Left colon (tissue), 2 donors: ENCODE measurements at regions not wholly inside any gene's neighbourhood (a gene's known extent, or its start where the extent isn't known, plus 50 kb on each side); places are given as distances from the start of the nearest gene placed in this dataset.

Experiments
- ATAC-seq: fragments of 200-7000 bp; cut with Tn5 transposase; one replicate; pipeline ENCODE4 v1.9.1; 2020; ENCODE audit warnings: mild to moderate bottlenecking, moderate library complexity
- DNase-seq, 2 donors: peaks; one replicate each; pipeline ENCODE4 v3.0.0-alpha.2; 2020
- intact Hi-C, 2 donors: fragments of 100-400 bp; cut with DNase I in 1 of 2; cut with micrococcal nuclease in 1 of 2; formaldehyde crosslinking; loops; one replicate each; pipeline versions ENCODE4 v1.11.2 to v1.14.0; 2022; cut with DNase I, micrococcal nuclease
- donor health status: DM: no; HTN: no; CAD: no.
- donor health status: DM: yes; HTN: yes; CAD: no.

DNA sequence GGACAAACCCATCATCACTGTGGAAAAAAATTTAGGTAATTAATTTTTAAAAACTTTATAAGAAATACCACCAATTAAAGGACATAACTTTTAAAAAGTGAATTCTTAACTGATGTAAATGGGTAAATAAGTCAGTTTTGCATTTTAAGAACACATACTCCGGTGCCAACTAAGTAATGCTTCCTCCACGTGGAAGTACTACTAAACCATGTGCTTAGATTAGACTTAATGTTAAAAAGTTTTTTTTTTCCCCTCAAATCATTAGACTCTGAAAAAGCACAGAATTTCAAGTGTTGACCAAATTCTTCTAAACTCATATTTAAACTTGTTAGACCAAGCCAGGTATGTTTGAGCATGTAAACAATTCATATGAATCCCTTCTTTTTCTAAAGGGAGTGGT is 242.0 kb downstream of the NFKBIZ start:
- ATAC-seq (no peak), DNase-seq (no peak)
- intact Hi-C loops: no loop called here

DNA sequence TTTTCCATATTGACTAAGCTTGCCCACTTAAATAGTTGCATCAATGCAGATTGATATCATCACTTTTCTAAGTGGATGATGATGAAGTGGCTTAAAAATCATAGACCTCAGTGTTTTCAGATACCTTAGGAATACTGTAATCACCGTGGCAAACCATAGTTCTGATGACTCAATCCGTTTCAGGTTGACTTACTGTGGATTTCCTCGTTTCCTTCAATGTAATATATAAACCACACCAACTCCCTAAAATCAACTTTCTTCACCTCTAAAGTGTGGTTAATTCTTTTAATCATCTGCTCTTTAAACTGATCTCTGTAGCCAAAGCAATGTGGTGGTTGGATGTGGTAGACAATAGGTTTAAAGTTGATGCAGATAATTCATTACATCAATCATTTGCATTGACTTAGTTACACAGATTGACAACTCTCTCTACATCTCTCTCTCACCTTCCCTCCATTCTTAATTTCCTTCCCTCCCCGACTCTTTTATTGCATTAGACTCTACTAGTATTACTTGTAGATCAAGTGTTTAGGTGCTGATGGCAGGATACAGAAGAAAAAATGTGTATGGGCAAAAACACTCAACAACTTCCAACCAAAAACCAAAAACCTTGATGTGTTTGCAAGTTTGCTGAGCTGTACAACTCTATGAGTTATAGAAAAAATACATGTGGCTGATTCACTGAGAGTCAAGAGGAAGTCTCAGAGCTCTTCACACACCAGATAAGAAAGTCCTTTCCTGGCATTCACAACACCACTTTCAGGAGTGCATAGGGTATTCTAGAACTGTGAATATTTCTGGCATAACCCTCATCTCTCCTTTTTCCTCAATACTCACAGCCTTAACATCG is 243.5 kb downstream of the NFKBIZ start:
- intact Hi-C loops: no loop called here
- DNase-seq: no peak
- no peak for ATAC-seq

DNA sequence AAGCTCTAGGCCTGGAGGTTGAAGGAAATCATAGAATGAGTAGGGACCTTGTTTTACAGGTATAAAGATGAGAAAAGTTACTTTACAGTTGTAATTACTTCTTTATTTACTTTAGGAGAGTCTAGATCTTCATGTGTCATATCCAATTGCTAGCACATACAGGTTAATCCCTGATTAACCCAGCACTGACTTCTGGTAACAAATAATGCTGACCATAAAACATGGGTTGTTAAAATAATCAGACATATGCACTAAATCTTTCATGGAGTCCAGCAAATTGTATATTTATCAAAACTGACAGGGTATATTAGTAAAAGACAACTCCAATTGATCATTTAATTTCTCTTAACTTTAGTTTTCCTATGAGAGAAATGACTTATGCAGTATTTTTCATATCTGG is 245.2 kb downstream of the NFKBIZ start:
- intact Hi-C loops: no loop called here
- no peak for ATAC-seq

DNA sequence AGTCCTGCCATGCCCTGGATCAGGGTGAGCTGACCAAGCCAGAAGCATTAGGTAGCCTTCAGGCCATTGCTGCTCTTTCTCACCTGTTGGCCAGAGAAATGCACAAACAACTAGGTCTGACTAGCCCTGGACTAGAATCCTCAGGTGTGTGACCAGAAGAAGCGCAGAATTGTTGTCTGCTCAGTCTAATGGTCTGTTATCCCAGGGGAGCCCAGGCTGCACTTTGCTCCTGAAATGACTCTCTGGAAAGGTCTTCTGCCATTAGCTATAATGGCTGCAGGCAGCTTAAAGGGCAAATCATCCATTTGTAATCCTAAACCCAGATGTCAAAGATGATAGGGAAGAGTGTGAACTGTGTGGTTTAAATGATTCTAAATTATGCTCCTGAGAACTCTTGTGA is 246.1 kb downstream of the NFKBIZ start:
- intact Hi-C loops: no loop called here
- no peak for ATAC-seq
- DNase-seq: no peak

More for the DNA sequence above, 245.2 kb downstream of the NFKBIZ start:
- no peak for DNase-seq

DNA sequence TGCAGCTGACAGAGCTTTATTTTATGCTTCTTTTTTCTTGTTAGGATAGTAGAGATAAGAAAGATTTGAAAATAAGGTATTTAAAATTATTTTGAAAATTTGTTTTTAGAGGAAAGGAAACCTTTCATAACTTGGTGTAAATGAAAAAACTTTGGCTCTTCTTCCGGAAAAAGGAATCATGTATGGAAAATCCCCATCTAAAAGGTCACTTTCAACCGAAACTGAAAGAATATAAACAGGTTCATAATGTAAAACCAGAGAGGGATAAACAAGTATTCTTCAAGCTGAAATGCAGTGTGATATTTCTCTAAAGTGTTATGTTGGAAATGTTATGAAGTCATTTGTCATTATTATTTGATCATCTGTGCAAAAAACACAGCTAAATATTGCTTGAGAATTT is 246.8 kb downstream of the NFKBIZ start:
- intact Hi-C loops: no loop called here
- ATAC-seq: no peak
- no peak for DNase-seq

DNA sequence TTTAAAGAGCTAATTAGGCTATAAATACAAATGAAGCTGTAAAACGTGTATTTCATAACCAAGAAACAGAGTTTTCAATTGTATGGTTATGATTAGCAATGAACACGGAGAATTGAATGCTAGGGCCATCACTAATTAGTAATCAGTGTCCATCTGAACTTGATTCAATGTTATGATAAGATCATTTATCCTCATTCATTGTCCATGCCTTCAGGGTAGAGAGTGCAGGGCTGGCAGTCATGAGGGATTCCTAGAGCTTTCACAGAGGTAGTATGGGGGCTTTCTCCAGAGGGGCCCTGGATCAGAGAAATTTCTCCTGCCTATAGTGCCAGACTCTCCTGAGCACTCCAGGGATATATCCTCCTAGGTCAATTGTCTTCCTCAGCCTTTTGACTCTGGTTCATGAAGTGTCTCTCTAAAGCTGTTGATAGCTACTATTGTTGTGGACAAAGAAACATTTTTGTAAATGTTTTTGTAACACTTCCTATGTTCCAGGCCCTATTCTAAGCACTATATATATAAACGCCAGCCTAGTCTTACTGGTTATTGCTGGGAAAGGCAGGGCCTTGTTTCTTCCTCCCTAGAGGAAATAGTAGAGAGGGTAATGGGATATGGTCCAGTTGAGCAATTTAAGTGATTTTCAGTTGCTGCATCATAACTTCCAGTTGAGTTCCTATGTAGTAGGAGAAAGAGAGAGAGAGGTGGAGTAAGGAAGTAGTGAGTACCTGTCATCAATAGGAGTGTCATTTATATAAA is 249.0 kb downstream of the NFKBIZ start:
- DNase-seq (no peak), ATAC-seq (no peak)
- intact Hi-C loops: no loop called here

DNA sequence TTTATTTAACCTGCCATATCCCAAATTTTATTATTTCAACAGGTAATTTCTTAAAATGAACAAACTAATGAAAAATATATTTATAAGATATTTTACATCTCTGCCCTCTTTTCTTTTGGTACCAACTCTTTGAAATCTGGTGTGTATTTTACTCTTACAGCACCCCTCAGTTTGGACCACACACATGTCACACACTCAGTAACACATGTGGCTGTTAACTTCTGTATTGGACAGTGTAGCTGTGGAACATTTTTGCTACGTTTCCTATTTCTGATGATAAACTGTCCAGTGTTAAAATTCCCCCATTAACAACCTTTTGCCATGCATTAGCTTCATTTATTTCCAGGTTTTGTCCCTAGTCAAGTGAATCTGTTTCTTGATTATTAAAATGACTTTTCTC is 250.6 kb downstream of the NFKBIZ start:
- intact Hi-C loops: no loop called here
- ATAC-seq: no peak
- no peak for DNase-seq

DNA sequence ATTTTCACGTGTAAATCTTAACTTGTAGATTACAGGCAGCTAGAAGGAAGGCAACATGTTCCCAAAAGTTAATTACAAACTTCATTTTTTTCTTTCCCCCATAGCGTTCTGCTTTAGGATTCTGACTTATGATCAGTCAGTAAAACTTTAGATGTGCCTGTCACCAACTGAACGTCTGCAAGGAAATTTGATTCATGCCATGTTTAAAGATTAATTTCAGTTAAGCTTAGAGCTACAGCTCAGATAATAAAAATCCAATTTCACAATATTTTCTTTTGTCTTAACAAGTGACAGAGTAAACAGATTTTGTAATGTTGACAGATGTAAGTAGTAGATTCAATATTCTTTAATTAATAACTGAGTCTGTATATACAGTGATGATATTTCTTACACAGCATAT is 253.1 kb downstream of the NFKBIZ start:
- ATAC-seq (peak; percentile 30), DNase-seq (no peak)
- intact Hi-C loops: no loop called here

DNA sequence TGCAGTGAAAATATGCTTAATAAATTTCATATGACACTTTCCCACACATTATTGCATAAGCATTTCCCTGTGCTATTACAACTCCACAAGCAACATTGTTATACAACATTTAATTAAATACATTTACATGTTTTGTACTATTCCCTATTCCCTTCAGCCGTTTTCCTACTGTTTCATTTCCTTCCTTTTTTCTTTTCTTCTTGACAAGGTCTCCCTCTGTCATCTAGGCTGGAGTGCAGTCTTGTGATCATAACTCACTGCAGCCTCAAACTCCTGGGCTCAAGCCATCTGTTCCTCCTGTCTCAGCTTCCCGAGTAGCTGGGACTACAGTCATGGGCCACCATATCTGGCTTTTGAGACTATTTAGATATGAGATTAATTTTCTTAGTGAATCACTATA is 254.7 kb downstream of the NFKBIZ start:
- intact Hi-C loops: no loop called here
- DNase-seq: no peak
- ATAC-seq: no peak

DNA sequence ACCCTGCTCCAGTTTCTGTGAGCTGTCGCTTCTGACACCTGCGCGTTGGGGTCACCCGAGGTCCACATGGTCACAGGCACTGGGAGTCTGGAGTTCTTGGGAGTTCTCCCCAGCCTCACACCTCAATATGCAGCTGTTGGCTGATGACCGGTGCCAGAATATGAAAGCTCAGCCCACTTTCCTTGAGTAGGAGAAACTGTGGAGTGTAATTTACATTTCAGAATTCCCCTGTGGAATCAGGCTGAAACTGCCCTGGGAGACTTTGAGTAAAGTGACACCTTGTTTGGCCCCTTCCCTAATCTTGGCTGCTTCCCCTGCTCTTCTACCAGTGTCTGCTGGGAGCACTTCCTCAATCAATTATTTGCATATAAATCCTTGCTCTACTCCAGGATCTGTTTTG is 255.9 kb downstream of the NFKBIZ start:
- DNase-seq (no peak), ATAC-seq (no peak)
- intact Hi-C loops: no loop called here

DNA sequence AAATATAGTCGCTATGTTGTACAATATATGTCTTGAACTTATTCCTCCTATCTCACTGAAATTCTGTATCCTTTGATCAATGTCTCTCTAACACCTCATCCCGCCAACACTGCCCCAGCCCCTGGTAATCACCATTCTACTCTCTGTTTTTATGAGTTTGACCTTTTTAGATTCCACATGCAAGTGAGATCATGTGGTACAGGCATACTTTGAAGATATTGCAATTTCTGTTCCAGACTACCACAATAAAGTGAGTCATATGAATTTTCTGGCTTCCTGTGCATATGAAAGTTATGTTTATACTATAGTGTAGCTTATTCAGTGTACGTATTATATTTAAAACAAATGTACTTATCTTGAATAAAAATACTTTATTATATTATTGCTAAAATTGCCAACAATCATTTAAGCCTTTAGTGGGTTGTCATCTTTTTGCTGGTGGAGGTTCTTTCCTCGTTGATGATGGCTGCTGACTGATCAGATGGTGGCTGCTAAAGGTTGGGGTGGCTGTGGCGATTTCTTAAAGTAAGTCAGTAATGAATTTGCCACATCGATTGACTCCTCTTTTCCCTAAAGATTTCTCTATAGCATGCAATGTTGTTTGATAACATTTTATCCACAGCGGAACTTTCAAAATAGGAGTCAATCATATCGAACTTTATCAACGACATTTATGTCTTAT is 257.2 kb downstream of the NFKBIZ start:
- ATAC-seq (peak; percentile 53), DNase-seq (no peak)
- intact Hi-C loops: no loop called here

DNA sequence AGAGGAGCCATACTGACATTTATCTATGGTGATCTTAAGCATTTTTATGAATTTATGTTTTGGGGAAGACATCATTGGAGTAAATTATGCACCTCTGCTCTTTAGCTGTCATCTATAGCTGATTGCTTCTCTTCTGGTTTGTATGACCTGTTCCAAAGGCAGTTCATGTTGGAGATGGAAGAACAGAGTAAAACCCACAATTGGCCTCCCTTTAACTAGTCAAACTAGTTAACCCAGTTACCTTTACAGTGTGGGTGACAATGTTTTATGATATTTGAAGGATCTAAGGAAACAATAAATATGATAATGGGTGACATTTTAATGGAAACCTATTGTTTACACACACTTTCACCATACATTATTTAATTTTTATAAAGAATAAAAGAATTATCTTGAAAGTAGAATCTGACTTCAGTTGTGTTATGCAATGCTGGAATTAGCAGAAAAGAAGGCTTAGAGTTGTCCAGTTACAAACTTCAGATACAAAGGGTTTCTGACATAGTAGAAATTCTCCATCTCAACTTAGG is 263.5 kb downstream of the NFKBIZ start:
- ATAC-seq (peak; percentile 44), DNase-seq (no peak)
- intact Hi-C loops: no loop called here

DNA sequence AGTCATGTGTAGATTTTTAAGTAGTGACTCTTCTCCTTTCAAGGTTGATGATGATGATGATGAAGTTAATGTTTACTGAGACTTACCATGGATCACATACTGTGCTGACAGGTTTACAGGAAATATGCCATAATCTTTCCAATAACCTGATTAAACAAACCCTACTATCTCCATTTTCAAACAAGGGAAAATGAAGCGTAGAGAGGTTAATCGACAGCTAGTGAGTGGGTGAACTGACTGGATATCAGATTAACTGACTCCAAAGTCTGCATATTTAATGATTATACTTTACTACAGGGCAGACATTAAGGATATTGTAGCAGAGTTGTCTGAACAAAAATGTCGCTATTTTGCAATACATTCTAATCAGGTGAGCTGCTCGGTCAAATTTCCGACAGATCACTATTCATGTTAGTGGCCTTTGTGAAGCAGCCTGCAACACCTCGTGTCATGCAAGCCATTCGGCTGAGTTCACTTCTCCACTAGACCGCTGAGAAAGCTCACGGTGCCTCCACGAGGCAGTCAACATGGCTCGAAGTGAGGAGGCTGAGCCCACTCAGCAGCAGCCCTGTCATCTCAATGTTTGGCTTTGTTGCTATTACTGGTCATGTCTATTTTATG is 264.2 kb downstream of the NFKBIZ start:
- ATAC-seq: peak; percentile 66
- intact Hi-C loops: no loop called here
- no peak for DNase-seq

DNA sequence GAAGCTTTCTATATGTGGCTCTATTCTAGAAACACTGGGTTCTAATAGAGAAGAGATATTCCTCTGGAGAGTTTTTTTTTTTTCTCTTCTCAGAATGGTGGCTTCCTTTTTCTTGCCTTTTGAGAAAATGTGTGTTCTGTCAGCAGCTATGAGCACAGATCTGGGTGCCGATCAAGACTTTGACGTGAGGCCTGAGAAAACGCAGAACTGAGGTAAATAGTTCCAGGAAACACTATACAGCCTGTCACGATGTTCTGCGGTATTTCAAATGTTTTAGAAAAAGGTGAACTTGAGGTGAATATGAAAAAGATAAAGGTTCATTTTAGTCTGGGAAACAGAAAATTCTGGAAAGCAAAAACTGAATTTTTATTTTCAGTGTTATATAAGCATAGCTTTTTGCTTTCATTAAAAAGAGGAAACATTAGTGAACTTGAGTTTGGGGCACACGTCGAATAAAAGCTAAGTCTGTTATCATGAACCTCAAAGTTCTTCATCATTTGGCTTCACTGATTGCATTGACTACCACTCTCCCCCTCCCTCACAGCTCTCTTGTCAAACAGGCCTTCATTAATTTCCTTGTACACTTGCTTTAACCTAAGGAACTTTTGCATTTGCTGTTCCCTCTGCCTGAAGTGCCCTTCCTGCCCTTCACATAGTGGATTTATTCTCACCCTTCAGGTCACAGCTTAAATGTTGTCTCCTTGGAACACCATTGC is 265.1 kb downstream of the NFKBIZ start:
- no peak for DNase-seq
- ATAC-seq: no peak
- intact Hi-C loops: no loop called here

DNA sequence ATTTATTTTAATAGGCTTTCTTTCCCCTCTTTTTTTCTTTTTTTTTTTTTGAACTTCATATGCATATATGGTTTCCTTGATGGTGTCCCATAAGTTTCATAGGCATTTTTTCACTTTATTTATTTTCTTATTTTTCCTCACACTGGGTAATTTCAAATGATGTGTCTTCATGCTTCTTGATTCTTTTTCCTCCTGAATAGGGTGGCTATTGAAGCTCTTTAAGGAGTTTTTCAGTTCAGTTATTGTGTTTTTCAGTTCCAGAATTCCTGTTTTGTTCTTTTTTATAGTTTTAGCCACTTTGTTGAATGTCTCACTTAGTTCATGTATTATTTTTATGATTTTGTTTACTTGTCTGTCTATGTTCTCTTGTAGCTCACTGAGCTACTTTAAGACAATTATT is 273.2 kb downstream of the NFKBIZ start:
- DNase-seq: no peak
- intact Hi-C loops: no loop called here
- ATAC-seq: no peak

DNA sequence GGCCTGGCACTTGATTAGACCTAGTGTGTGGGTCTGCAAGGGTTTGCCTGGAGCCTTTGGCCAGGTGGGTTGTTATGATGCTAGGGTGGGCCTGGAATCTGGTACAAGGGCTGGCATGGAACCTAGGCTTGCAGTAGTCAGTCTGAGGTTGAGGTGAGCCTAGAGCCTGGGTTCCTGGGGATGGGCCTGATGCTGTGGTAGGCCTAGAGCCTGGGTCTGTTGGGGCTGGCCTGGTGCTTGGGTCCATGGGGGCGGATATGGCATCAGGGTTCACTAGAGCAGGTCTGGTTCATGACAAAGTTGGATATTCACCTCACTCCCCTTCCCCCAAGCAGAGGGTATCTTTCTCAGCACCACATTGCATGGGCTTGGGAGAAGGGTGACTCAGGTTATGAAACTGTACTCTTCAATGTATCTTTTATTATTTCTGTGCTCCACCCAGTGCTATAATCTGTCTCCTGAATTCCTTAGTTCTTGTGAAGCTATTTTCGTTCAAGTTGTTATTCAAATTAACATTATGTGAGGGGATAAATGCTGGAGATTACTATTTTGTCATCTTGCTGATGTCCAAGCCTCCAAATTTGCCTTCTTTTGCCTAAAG is 274.4 kb downstream of the NFKBIZ start:
- ATAC-seq (peak; percentile 75), DNase-seq (no peak)
- intact Hi-C loops: no loop called here

DNA sequence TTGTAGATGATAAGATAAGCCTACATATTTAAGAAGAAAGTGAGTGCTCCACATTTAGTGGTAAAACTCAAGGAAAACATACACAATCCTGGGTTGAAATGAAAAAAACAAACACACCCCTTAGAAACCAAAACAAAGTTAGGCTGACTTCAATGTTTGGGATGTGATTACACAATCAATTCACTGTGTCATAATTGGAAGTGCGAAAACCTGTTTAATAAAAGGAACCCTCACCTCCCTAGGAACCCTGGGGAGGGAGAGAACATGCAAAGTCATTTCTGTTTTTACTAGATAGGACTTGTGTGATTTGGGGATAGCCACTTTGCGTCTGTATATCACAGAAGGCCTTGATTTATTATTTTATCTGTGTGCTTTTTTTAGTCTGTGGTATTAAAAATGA is 275.0 kb downstream of the NFKBIZ start:
- ATAC-seq (no peak), DNase-seq (no peak)
- intact Hi-C loops: no loop called here

DNA sequence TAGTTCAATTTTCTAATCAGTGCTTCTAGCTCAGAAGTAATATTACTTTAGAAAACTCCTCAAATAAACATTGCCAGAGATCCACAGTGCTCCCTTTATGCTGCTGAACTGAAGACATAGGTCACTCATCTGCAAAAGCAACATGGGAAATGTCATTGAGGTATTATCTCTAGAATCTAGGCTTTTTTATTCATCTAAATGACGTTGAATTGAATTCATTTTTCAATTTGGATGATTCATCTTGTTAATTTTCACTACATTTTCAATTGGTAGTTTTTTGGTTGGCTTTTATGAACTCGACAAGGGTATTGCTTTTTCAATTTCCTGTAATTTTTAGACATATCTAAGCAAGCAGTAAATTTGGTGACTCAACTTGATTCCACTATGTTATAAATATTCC is 275.4 kb downstream of the NFKBIZ start:
- no peak for ATAC-seq
- no peak for DNase-seq
- intact Hi-C loops: no loop called here
